HCT116 (cell line): ENCODE measurements at regions not wholly inside any gene's neighbourhood (a gene's known extent, or its start where the extent isn't known, plus 50 kb on each side); places are given as distances from the start of the nearest gene placed in this dataset.

Source experiments
- ATAC-seq: fragments of 200-7000 bp; cut with Tn5 transposase; 2 replicates; pipeline ENCODE4 v1.9.1; 2020; ENCODE audit warnings: mild to moderate bottlenecking, moderate library complexity
- BruUV-seq: library from RNA; stranded (reverse); fragments of 400-500 nt; replicated peaks from 2 replicates; lab custom pipeline; 2021; lab: Mats Ljungman, UMichigan
- CTCF ChIA-PET: fragments of 300-600 bp; sonication (Branson Sonifier 250); formaldehyde crosslinking; loops from one replicate; lab custom pipeline; 2021; ENCODE audit warnings: antibody characterized with exemption; lab: Charles Lee
- POLR2A ChIA-PET: fragments of 300-600, 350-600 bp; sonication (Branson Sonifier 250); formaldehyde crosslinking; loops from one replicate; lab custom pipeline; 2021; ENCODE audit warnings: antibody characterized with exemption; lab: Charles Lee
- RAD21 ChIA-PET, 2 experiments: fragments of 300-600 bp; sonication (Branson Sonifier 250); formaldehyde crosslinking; loops; one replicate each; lab custom pipeline; 2023; ENCODE audit warnings: low total read pairs in 2 of 2; ENCODE audit not compliant: uncharacterized antibody in 2 of 2, unreplicated experiment in 2 of 2, low non-redundant PET in 1 of 2; lab: Charles Lee
- DNase-seq: peaks from one replicate; pipeline ENCODE4 v3.0.0-alpha.2; 2010; ENCODE audit warnings: low read depth, low spot score
- H2AFZ ChIP-seq: fragments of 200-600 bp; shearing (Covaris generic), sonication (generic); 2 replicates; pipeline ENCODE4 v1.6.1; 2017; ENCODE audit warnings: low read depth, mixed run types, mixed read lengths, antibody characterized with exemption, low read length; ENCODE audit not compliant: poor library complexity, severe bottlenecking
- H3K27ac ChIP-seq: 2 replicates; pipeline ENCODE4 v1.5.1; 2012; ENCODE audit warnings: low read depth, low read length
- H3K27me3 ChIP-seq: fragments of 200-600 bp; sonication (generic); 2 replicates; pipeline ENCODE4 v1.6.1; 2016; ENCODE audit warnings: mixed run types, low read length, mixed read lengths; ENCODE audit not compliant: insufficient read depth
- H3K36me3 ChIP-seq, 2 experiments: fragments of 200-500 bp in 1 of 2; fragments of 200-600 bp in 1 of 2; sonication (Bioruptor generic) in 1 of 2; sonication (generic) in 1 of 2; 2 replicates each; pipeline versions ENCODE4 v1.5.1 to v1.6.1; 2014 to 2016; ENCODE audit warnings: low read length in 2 of 2, inconsistent platforms in 1 of 2, mixed read lengths in 1 of 2, mixed run types in 1 of 2; ENCODE audit not compliant: insufficient read depth in 2 of 2, control insufficient read depth in 1 of 2
- H3K4me1 ChIP-seq, 2 experiments: fragments of 200-600 bp in 1 of 2; sonication (generic) in 1 of 2; 2 replicates each; pipeline versions ENCODE4 v1.5.1 to v1.6.1; 2012 to 2017; ENCODE audit warnings: low read length in 2 of 2, inconsistent platforms in 1 of 2, mild to moderate bottlenecking in 1 of 2, mixed read lengths in 1 of 2, mixed run types in 1 of 2, moderate library complexity in 1 of 2; ENCODE audit not compliant: insufficient read depth in 2 of 2, control insufficient read depth in 1 of 2
- H3K4me2 ChIP-seq: fragments of 200-600 bp; sonication (generic); 2 replicates; pipeline ENCODE4 v1.6.1; 2017; ENCODE audit warnings: mixed run types, low read length, mixed read lengths
- H3K4me3 ChIP-seq, 2 experiments: fragments of 200-600 bp in 1 of 2; sonication (generic) in 1 of 2; replicated peaks in 1 of 2; 2 replicates each; pipeline ENCODE4 v1.5.1; 2011 to 2016; ENCODE audit warnings: low read length in 2 of 2, control low read depth in 1 of 2, low read depth in 1 of 2, mild to moderate bottlenecking in 1 of 2, mixed read lengths in 1 of 2, mixed run types in 1 of 2
- H3K79me2 ChIP-seq: fragments of 200-600 bp; sonication (generic); 2 replicates; pipeline ENCODE4 v1.6.1; 2017; ENCODE audit warnings: mild to moderate bottlenecking, mixed run types, low read length, moderate library complexity, mixed read lengths; ENCODE audit not compliant: insufficient read depth
- H3K9ac ChIP-seq: fragments of 200-600 bp; sonication (generic); 2 replicates; pipeline ENCODE4 v1.6.1; 2016; ENCODE audit warnings: low read length, mixed read lengths
- H3K9me2 ChIP-seq: fragments of 200-600 bp; sonication (generic), shearing (Covaris generic); 2 replicates; pipeline ENCODE4 v1.6.1; 2017; ENCODE audit warnings: mixed run types, mild to moderate bottlenecking, moderate library complexity; ENCODE audit not compliant: insufficient read depth
- H3K9me3 ChIP-seq, 2 experiments: fragments of 200-500 bp in 1 of 2; fragments of 200-600 bp in 1 of 2; sonication (Bioruptor generic) in 1 of 2; sonication (generic) in 1 of 2; 2 replicates each; pipeline ENCODE4 v1.6.1; 2014 to 2017; ENCODE audit warnings: low read length in 2 of 2, mixed read lengths in 2 of 2, inconsistent platforms in 1 of 2, low read depth in 1 of 2, mild to moderate bottlenecking in 1 of 2, mixed run types in 1 of 2, moderate library complexity in 1 of 2; ENCODE audit not compliant: control insufficient read depth in 1 of 2, insufficient read depth in 1 of 2
- H4K20me1 ChIP-seq: fragments of 200-600 bp; sonication (generic), shearing (Covaris generic); 2 replicates; pipeline ENCODE4 v1.6.1; 2017; ENCODE audit warnings: mixed run types, mild to moderate bottlenecking, moderate library complexity; ENCODE audit not compliant: insufficient read depth
- ATF3 ChIP-seq: IDR thresholded peaks from 2 replicates; pipeline ENCODE4 v1.6.1; 2012
- CBX3 ChIP-seq: IDR thresholded peaks from 2 replicates; pipeline ENCODE4 v1.6.1; 2012; ENCODE audit warnings: low read depth
- CEBPB ChIP-seq: IDR thresholded peaks from 2 replicates; pipeline ENCODE4 v1.6.1; 2012; ENCODE audit warnings: low read depth
- EGR1 ChIP-seq: IDR thresholded peaks from 2 replicates; pipeline ENCODE4 v1.6.1; 2012; ENCODE audit warnings: low read depth
- ELF1 ChIP-seq: IDR thresholded peaks from 2 replicates; pipeline ENCODE4 v1.6.1; 2012; ENCODE audit warnings: low read depth, borderline replicate concordance
- EZH2phosphoT487 ChIP-seq: fragments of 200-600 bp; IDR thresholded peaks from 2 replicates; pipeline ENCODE4 v1.6.1; 2018; ENCODE audit warnings: antibody characterized with exemption, borderline replicate concordance
- FOSL1 ChIP-seq: IDR thresholded peaks from 2 replicates; pipeline ENCODE4 v1.6.1; 2012; ENCODE audit warnings: low read depth
- JUND ChIP-seq: IDR thresholded peaks from 2 replicates; pipeline ENCODE4 v1.6.1; 2012
- MAX ChIP-seq: IDR thresholded peaks from 2 replicates; pipeline ENCODE4 v1.6.1; 2012
- POLR2A ChIP-seq: IDR thresholded peaks from 2 replicates; pipeline ENCODE4 v1.7.0; 2011; ENCODE audit warnings: borderline replicate concordance; ENCODE audit not compliant: insufficient read depth, insufficient read length; ENCODE audit errors: extremely low read depth
- REST ChIP-seq: IDR thresholded peaks from 2 replicates; pipeline ENCODE4 v1.6.1; 2012; ENCODE audit warnings: low read depth
- SIN3A ChIP-seq: IDR thresholded peaks from 2 replicates; pipeline ENCODE4 v1.6.1; 2012; ENCODE audit warnings: low read depth
- SP1 ChIP-seq: IDR thresholded peaks from 2 replicates; pipeline ENCODE4 v1.6.1; 2012; ENCODE audit warnings: low read depth
- SRF ChIP-seq: IDR thresholded peaks from 2 replicates; pipeline ENCODE4 v1.6.1; 2012; ENCODE audit warnings: low read depth
- YY1 ChIP-seq: IDR thresholded peaks from 2 replicates; pipeline ENCODE4 v1.6.1; 2011; ENCODE audit warnings: low read length, low read depth, moderate library complexity, mild to moderate bottlenecking; ENCODE audit not compliant: insufficient replicate concordance; ENCODE audit errors: extremely low read depth
- ZFX ChIP-seq: fragments of 450-650 bp; IDR thresholded peaks from 2 replicates; pipeline ENCODE4 v1.6.1; 2017
- ZNF274 ChIP-seq: fragments of 200-500 bp; sonication (Bioruptor generic); IDR thresholded peaks from 2 replicates; pipeline ENCODE4 v1.6.1; 2014; ENCODE audit warnings: mild to moderate bottlenecking, low read depth, low read length, inconsistent platforms
- intact Hi-C: fragments of 100-400 bp; cut with micrococcal nuclease; formaldehyde crosslinking; loops from 2 replicates; pipeline ENCODE4 v1.10.0; 2022

- POLR2A ChIA-PET, result no interaction called here
- H3K4me1 ChIP-seq, result peaks cover 0 to 10% of the 10 kb centered on the region in 2 experiments; a peak in 2 of 4 replicates
- no peaks in the 10 kb centered on the region for H4K20me1 ChIP-seq
- H3K4me2 ChIP-seq, result no peak overlapping the region
- RAD21 ChIA-PET, result no interaction called here
- H3K4me3 ChIP-seq, result no peak overlapping the region
- H3K9ac ChIP-seq, result no peak overlapping the region
- intact Hi-C loops, result no loop called here
- no peaks in the 10 kb centered on the region for H3K79me2 ChIP-seq
- BruUV-seq, result no TSS peak
- CTCF ChIA-PET, result no interaction called here
- no peaks in the 10 kb centered on the region for H3K36me3 ChIP-seq
- H3K27ac ChIP-seq, result no peak overlapping the region
- H3K9me2 ChIP-seq, result no peaks in the 10 kb centered on the region
- H3K9me3 ChIP-seq, result no peaks in the 10 kb centered on the region
- no peak for DNase-seq
- H3K27me3 ChIP-seq, result no peaks in the 10 kb centered on the region; the same call in 1 of the 2 replicates
- no peak for ATAC-seq
- TF ChIP-seq POLR2A (no peak), ELF1 (no peak), REST (no peak), SP1 (no peak), MAX (no peak), ZNF274 (no peak), JUND (no peak), CBX3 (no peak), SIN3A (no peak), ATF3 (no peak), YY1 (no peak), ZFX (no peak), EGR1 (no peak), CEBPB (no peak), EZH2phosphoT487 (no peak), SRF (no peak), FOSL1 (no peak)
- no peak overlapping the region for H2AFZ ChIP-seq
These were observed 99.7 kb upstream of the BOD1 start for GRCh38 chr5:173716058-173716682.
